H1 (cell line): ENCODE measurements at regions not wholly inside any gene's neighbourhood (a gene's known extent, or its start where the extent isn't known, plus 50 kb on each side); places are given as distances from the start of the nearest gene placed in this dataset.
A peak's percentile ranks its signal among the peaks of the same experiment; 100 is the strongest.

Source experiments
- CTCF ChIA-PET: fragments of 300-600 bp; sonication (Branson Sonifier 250); formaldehyde crosslinking; loops from one replicate; lab custom pipeline; 2021; ENCODE audit not compliant: partially characterized antibody; lab: Charles Lee
- POLR2A ChIA-PET: fragments of 300-600 bp; sonication (Branson Sonifier 250); formaldehyde crosslinking; loops from one replicate; lab custom pipeline; 2021; ENCODE audit warnings: inconsistent platforms; ENCODE audit not compliant: partially characterized antibody; lab: Charles Lee
- DNase-seq, 2 experiments: peaks; one replicate each; pipeline versions ENCODE4 v3.0.0 to v3.0.0-alpha.2; 2010 to 2022; ENCODE audit warnings: low spot score in 2 of 2, low read depth in 1 of 2, mixed read lengths in 1 of 2
- FAIRE-seq: peaks from 2 replicates; lab custom pipeline; 2011; peaks lifted over from hg19 to GRCh38; lab: Jason Lieb, UNC
- H2AFZ ChIP-seq: 2 replicates; pipeline ENCODE4 v1.8.1; 2012; ENCODE audit warnings: low read length, inconsistent platforms
- H2AK5ac ChIP-seq: 2 replicates; pipeline ENCODE4 v1.6.1; 2013; ENCODE audit warnings: low read depth, low read length
- H2BK120ac ChIP-seq: replicated peaks from 2 replicates; pipeline ENCODE3; 2013; ENCODE audit warnings: low read depth, low read length, inconsistent platforms
- H2BK12ac ChIP-seq: 2 replicates; pipeline ENCODE4 v1.6.1; 2013; ENCODE audit warnings: low read depth, low read length
- H2BK15ac ChIP-seq: 2 replicates; pipeline ENCODE4 v1.6.1; 2013; ENCODE audit warnings: low read length
- H2BK20ac ChIP-seq: 2 replicates; pipeline ENCODE4 v1.6.1; 2013; ENCODE audit warnings: low read length
- H2BK5ac ChIP-seq: 2 replicates; pipeline ENCODE4 v1.6.1; 2013; ENCODE audit warnings: low read depth, low read length
- H3K14ac ChIP-seq: 2 replicates; pipeline ENCODE4 v1.6.1; 2013; ENCODE audit warnings: inconsistent platforms; ENCODE audit not compliant: insufficient read length
- H3K18ac ChIP-seq: 2 replicates; pipeline ENCODE4 v1.6.1; 2013; ENCODE audit warnings: low read length; ENCODE audit errors: extremely low read depth
- H3K23ac ChIP-seq: 2 replicates; pipeline ENCODE4 v1.6.1; 2013; ENCODE audit warnings: inconsistent platforms; ENCODE audit not compliant: insufficient read length
- H3K23me2 ChIP-seq: 2 replicates; pipeline ENCODE4 v1.6.1; 2013; ENCODE audit warnings: low read depth, low read length
- H3K27ac ChIP-seq: 2 replicates; pipeline ENCODE4 v1.6.1; 2011; ENCODE audit warnings: low read depth, low read length, inconsistent platforms
- H3K27me3 ChIP-seq, 4 experiments: replicated peaks in 1 of 4; 1 replicate in 1 of 4; 2 replicates in 3 of 4; pipeline versions ENCODE4 v1.6.1 to v1.8.1; 2011 to 2013; ENCODE audit warnings: low read length in 3 of 4, mild to moderate bottlenecking in 3 of 4, inconsistent platforms in 2 of 4, mixed read lengths in 2 of 4, moderate library complexity in 1 of 4; ENCODE audit not compliant: control insufficient read depth in 3 of 4, insufficient read depth in 3 of 4; ENCODE audit errors: extremely low read depth in 1 of 4
- H3K36me3 ChIP-seq, 4 experiments: 2 replicates each; pipeline versions ENCODE4 v1.6.1 to v1.8.1; 2011 to 2013; ENCODE audit warnings: mild to moderate bottlenecking in 4 of 4, low read length in 3 of 4, moderate library complexity in 2 of 4, control low read depth in 1 of 4, inconsistent platforms in 1 of 4; ENCODE audit not compliant: insufficient read depth in 4 of 4, control insufficient read depth in 2 of 4
- H3K4ac ChIP-seq: replicated peaks from 2 replicates; pipeline ENCODE3; 2013; ENCODE audit warnings: low read length, low read depth, mixed read lengths, inconsistent platforms; ENCODE audit not compliant: insufficient read length
- H3K4me1 ChIP-seq, 4 experiments: replicated peaks in 1 of 4; 1 replicate in 1 of 4; 2 replicates in 3 of 4; pipeline versions ENCODE4 v1.6.1 to v1.8.1; 2011 to 2013; ENCODE audit warnings: low read length in 3 of 4, inconsistent platforms in 2 of 4, mixed read lengths in 1 of 4; ENCODE audit not compliant: insufficient read depth in 4 of 4, control insufficient read depth in 3 of 4
- H3K4me2 ChIP-seq, 2 experiments: 2 replicates each; pipeline versions ENCODE4 v1.6.1 to v1.8.1; 2011 to 2013; ENCODE audit warnings: low read depth in 2 of 2, low read length in 2 of 2, control low read depth in 1 of 2, inconsistent platforms in 1 of 2, mild to moderate bottlenecking in 1 of 2; ENCODE audit not compliant: insufficient read depth in 1 of 2
- H3K4me3 ChIP-seq, 4 experiments: fragments of 200-600, 300-600 bp in 1 of 4; sonication (generic), shearing (Covaris generic), sonication (Bioruptor Twin) in 1 of 4; 2 replicates each; pipeline versions ENCODE4 v1.5.1 to v1.8.1; 2011 to 2016; ENCODE audit warnings: low read length in 4 of 4, low read depth in 3 of 4, control low read depth in 2 of 4, inconsistent platforms in 2 of 4, mild to moderate bottlenecking in 2 of 4, mixed read lengths in 1 of 4, moderate library complexity in 1 of 4; ENCODE audit not compliant: insufficient read depth in 2 of 4; ENCODE audit errors: extremely low read depth in 1 of 4
- H3K56ac ChIP-seq: replicated peaks from 2 replicates; pipeline ENCODE3; 2013; ENCODE audit warnings: low read depth, mild to moderate bottlenecking, mixed read lengths, low read length, inconsistent platforms; ENCODE audit not compliant: insufficient read length
- H3K79me1 ChIP-seq: 2 replicates; pipeline ENCODE4 v1.6.1; 2013; ENCODE audit warnings: low read depth, low read length, control low read depth
- H3K79me2 ChIP-seq, 2 experiments: 2 replicates each; pipeline versions ENCODE4 v1.6.1 to v1.8.1; 2012 to 2013; ENCODE audit warnings: low read length in 2 of 2, mild to moderate bottlenecking in 2 of 2, inconsistent platforms in 1 of 2; ENCODE audit not compliant: insufficient read depth in 2 of 2, control insufficient read depth in 1 of 2
- H3K9ac ChIP-seq, 4 experiments: replicated peaks in 1 of 4; 1 replicate in 1 of 4; 2 replicates in 3 of 4; pipeline versions ENCODE4 v1.6.1 to v1.8.1; 2011 to 2013; ENCODE audit warnings: low read depth in 3 of 4, low read length in 3 of 4, control low read depth in 2 of 4, mild to moderate bottlenecking in 2 of 4, moderate library complexity in 2 of 4, inconsistent platforms in 1 of 4; ENCODE audit errors: extremely low read depth in 1 of 4
- H3K9me3 ChIP-seq, 2 experiments: 2 replicates each; pipeline versions ENCODE4 v1.6.1 to v1.8.1; 2012 to 2013; ENCODE audit warnings: mild to moderate bottlenecking in 2 of 2, moderate library complexity in 2 of 2, control low read depth in 1 of 2, inconsistent platforms in 1 of 2, low read depth in 1 of 2, low read length in 1 of 2, mixed read lengths in 1 of 2; ENCODE audit not compliant: insufficient read depth in 2 of 2
- H4K20me1 ChIP-seq, 2 experiments: replicated peaks in 1 of 2; 2 replicates each; pipeline versions ENCODE3 to v1.8.1; 2011 to 2013; ENCODE audit warnings: inconsistent platforms in 2 of 2, low read length in 2 of 2, mild to moderate bottlenecking in 1 of 2; ENCODE audit not compliant: insufficient read depth in 2 of 2, control insufficient read depth in 1 of 2
- H4K5ac ChIP-seq: 2 replicates; pipeline ENCODE4 v1.6.1; 2013; ENCODE audit warnings: low read length, low read depth, mixed read lengths, inconsistent platforms; ENCODE audit not compliant: insufficient read length
- H4K8ac ChIP-seq: 2 replicates; pipeline ENCODE4 v1.8.0; 2013; ENCODE audit warnings: mild to moderate bottlenecking, moderate library complexity, low read length, inconsistent platforms; ENCODE audit not compliant: insufficient read depth; ENCODE audit errors: extremely low read depth
- H4K91ac ChIP-seq: replicated peaks from 2 replicates; pipeline ENCODE3; 2013; ENCODE audit warnings: low read length, mixed read lengths, inconsistent platforms; ENCODE audit not compliant: insufficient read length
- CTCF ChIP-seq, 3 experiments: IDR thresholded peaks; 1 replicate in 2 of 3; 2 replicates in 1 of 3; pipeline versions ENCODE4 v1.5.1 to v1.6.1; 2011; ENCODE audit warnings: low read length in 3 of 3, mild to moderate bottlenecking in 3 of 3, inconsistent platforms in 2 of 3, low read depth in 1 of 3, moderate library complexity in 1 of 3; ENCODE audit not compliant: insufficient read depth in 1 of 3; ENCODE audit errors: control extremely low read depth in 1 of 3
- KDM1A ChIP-seq: fragments of 200-600, 300-600 bp; sonication (generic); IDR thresholded peaks from 2 replicates; pipeline ENCODE4 v1.7.1; 2016; ENCODE audit warnings: mild to moderate bottlenecking, low read length, borderline replicate concordance
- RAD21 ChIP-seq, 2 experiments: IDR thresholded peaks in 1 of 2; conservative IDR thresholded peaks in 1 of 2; 2 replicates each; pipeline ENCODE4 v1.6.1; 2011; ENCODE audit warnings: low read depth in 2 of 2, low read length in 2 of 2, improper control_type of control experiment in 1 of 2, inconsistent platforms in 1 of 2, mild to moderate bottlenecking in 1 of 2, moderate library complexity in 1 of 2
- WGBS, 2 experiments: shearing (Covaris generic) in 1 of 2; methylation state at CpG; one replicate each; pipeline versions ENCODE4 v1.1.6 to v1.1.7; 2013 to 2015; ENCODE audit warnings: low lambda C conversion rate in 2 of 2, mixed read lengths in 2 of 2, inconsistent platforms in 1 of 2, low coverage in 1 of 2, missing lambda C conversion rate in 1 of 2; ENCODE audit not compliant: insufficient replicate concordance in 2 of 2, insufficient coverage in 1 of 2, insufficient read length in 1 of 2; ENCODE audit errors: extremely low coverage in 1 of 2, missing lambda C conversion rate in 1 of 2; 5-methylcytosine and 5-hydroxymethylcytosine counted together

- Histone ChIP-seq H3K36me3 (0 out of 8 replicates have a peak, but pooled peaks cover 0 to 4% (median 0%) of the 10 kb centered on the region in 4 experiments), H4K5ac (no peak overlapping the region), H3K23me2 (no peaks in the 10 kb centered on the region), H4K20me1 (no peaks in the 10 kb centered on the region), H2BK12ac (no peak overlapping the region), H2BK15ac (no peak overlapping the region), H3K4me1 (no peaks in the 10 kb centered on the region), H2BK120ac (no peak overlapping the region), H3K79me2 (no peaks in the 10 kb centered on the region), H4K8ac (no peak overlapping the region), H3K27ac (no peak overlapping the region), H3K4ac (no peak overlapping the region), H2BK5ac (no peak overlapping the region), H2AK5ac (no peak overlapping the region), H2AFZ (no peak overlapping the region), H3K4me2 (no peak overlapping the region), H3K18ac (no peak overlapping the region), H3K56ac (no peak overlapping the region), H3K23ac (no peak overlapping the region), H3K14ac (no peak overlapping the region), H3K9me3 (peaks cover 8 to 11% of the 10 kb centered on the region in 2 experiments; a peak in 3 of 4 replicates), H3K4me3 (no peak overlapping the region), H3K79me1 (no peaks in the 10 kb centered on the region), H3K9ac (no peak overlapping the region), H2BK20ac (no peak overlapping the region), H3K27me3 (no peaks in the 10 kb centered on the region), H4K91ac (no peak overlapping the region)
- CTCF ChIA-PET: interaction anchor here (0.5 to 4.1 kb wide), 52 partner anchors 8 to 1174 kb away, joined by 3 to 20 read pairs (median 4); no protein-coding TSS in a partner anchor
- peak; percentile 55 for FAIRE-seq
- TF ChIP-seq RAD21 (IDR thresholded peaks at IDR 0.05 in 1 of 2, conservative IDR thresholded peaks at IDR 0.05 in 1 of 2; ENCODE audit: low read depth in 2 of 2, low read length in 2 of 2): peak; percentile 72 to 75
- no peak for TF ChIP-seq KDM1A
- peak in 2 of 3 experiments; percentile 48 to 60; a peak in 2 of 4 replicates for TF ChIP-seq CTCF (IDR thresholded peaks at IDR 0.05; ENCODE audit: control extremely low read depth in 1 of 3, insufficient read depth in 1 of 3, low read depth in 1 of 3, low read length in 3 of 3)
- DNase-seq: no peak
- POLR2A ChIA-PET: no interaction called here
- 53% methylated on average over 3 of the region's 3 CpGs; no CpG with 5 or more reads in 1 of the 2 experiments for WGBS, 2 experiments
Measured at GRCh38 chr4:85084371-85085094, 118.0 kb upstream of the WDFY3 start.
